Suprapubic skin (tissue), 4 donors: ENCODE measurements at regions not wholly inside any gene's neighbourhood (a gene's known extent, or its start where the extent isn't known, plus 50 kb on each side); places are given as distances from the start of the nearest gene placed in this dataset.

Source experiments
- DNase-seq, 2 donors: peaks; one replicate each; pipeline ENCODE4 v3.0.0-alpha.2; 2019; ENCODE audit warnings: low spot score in 2 of 2
- H3K27ac ChIP-seq: fragments of 200-600 bp; sonication (generic); one replicate; pipeline ENCODE4 v1.5.1; 2019
- H3K27me3 ChIP-seq: fragments of 200-600 bp; sonication (generic); one replicate; pipeline ENCODE4 v1.5.1; 2019
- H3K36me3 ChIP-seq: fragments of 200-600 bp; sonication (generic); one replicate; pipeline ENCODE4 v1.5.1; 2019
- H3K4me1 ChIP-seq: fragments of 200-600 bp; sonication (generic); one replicate; pipeline ENCODE4 v1.5.1; 2019
- H3K4me3 ChIP-seq: fragments of 200-600 bp; sonication (generic); one replicate; pipeline ENCODE4 v1.5.1; 2019; ENCODE audit warnings: mild to moderate bottlenecking
- H3K9me3 ChIP-seq: fragments of 200-600 bp; sonication (generic); one replicate; pipeline ENCODE4 v1.5.1; 2019
- EP300 ChIP-seq: sonication (generic); formaldehyde crosslinking; IDR thresholded peaks from one replicate; pipeline ENCODE4 v1.6.1; 2017; ENCODE audit warnings: antibody characterized with exemption
- POLR2A ChIP-seq, 2 donors: fragments of 450-650 bp; IDR thresholded peaks; one replicate each; pipeline ENCODE4 v1.6.1; 2017; ENCODE audit warnings: antibody characterized with exemption in 2 of 2, mild to moderate bottlenecking in 2 of 2, moderate library complexity in 2 of 2
- POLR2AphosphoS5 ChIP-seq, 3 donors: sonication (generic); formaldehyde crosslinking; IDR thresholded peaks; one replicate each; pipeline ENCODE4 v1.6.1; 2017; ENCODE audit warnings: antibody characterized with exemption in 3 of 3
- WGBS: methylation state at CpG from one replicate; pipeline ENCODE4 v1.1.5; 2018; 5-methylcytosine and 5-hydroxymethylcytosine counted together
- TF ChIP-seq, protein P1 (sequence below), 2 donors: fragments of 200-600 bp in 1 of 2; fragments of 450-650 bp in 1 of 2; sonication (generic) in 1 of 2; IDR thresholded peaks; one replicate each; pipeline ENCODE4 v1.5.1; 2016 to 2019; ENCODE audit warnings: antibody characterized with exemption in 2 of 2, mild to moderate bottlenecking in 1 of 2, moderate library complexity in 1 of 2

DNA sequence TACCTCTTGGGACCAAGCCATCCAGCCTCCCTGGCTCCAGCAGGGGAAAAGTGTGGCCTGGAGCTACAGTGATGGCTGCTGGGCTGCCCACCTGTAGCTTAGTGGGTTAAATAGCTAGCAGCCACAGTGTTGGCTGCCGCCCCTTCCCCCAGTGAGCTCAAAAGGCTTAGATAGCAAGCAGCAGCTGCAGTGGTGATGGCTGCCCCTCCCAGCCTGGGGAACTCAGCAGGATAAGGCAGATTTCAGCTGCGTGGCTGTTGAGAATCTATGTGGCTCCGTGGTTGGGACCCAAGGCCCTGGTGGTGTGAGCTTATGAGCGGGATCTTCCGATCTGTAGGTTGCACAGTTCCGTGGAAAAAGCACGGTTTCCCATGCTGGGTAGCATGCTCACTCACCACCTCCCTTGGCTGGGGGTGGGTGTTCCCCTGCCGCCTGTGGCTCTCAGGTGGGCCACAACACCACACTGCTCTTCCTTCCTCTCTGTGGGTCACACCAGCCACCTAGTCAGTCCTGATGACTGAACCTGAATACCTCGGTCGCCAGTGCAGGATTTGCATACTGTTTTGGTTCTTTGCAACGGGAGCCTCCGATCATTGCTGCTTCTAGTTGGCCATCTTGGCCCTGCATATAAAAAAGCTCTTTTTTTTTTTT lies 946.5 kb upstream of the FAM98A start:
- 89% methylated on average over 9 of the region's 12 CpGs for WGBS
- no peak overlapping the region for H3K4me3 ChIP-seq
- H3K4me1 ChIP-seq: no peaks in the 10 kb centered on the region
- H3K27me3 ChIP-seq: no peaks in the 10 kb centered on the region
- no peak overlapping the region for H3K27ac ChIP-seq
- H3K9me3 ChIP-seq: peaks cover 10% of the 10 kb centered on the region
- DNase-seq: no peak
- no peak for TF ChIP-seq POLR2A (IDR thresholded peaks at IDR 0.05)
- TF ChIP-seq, protein P1, sequence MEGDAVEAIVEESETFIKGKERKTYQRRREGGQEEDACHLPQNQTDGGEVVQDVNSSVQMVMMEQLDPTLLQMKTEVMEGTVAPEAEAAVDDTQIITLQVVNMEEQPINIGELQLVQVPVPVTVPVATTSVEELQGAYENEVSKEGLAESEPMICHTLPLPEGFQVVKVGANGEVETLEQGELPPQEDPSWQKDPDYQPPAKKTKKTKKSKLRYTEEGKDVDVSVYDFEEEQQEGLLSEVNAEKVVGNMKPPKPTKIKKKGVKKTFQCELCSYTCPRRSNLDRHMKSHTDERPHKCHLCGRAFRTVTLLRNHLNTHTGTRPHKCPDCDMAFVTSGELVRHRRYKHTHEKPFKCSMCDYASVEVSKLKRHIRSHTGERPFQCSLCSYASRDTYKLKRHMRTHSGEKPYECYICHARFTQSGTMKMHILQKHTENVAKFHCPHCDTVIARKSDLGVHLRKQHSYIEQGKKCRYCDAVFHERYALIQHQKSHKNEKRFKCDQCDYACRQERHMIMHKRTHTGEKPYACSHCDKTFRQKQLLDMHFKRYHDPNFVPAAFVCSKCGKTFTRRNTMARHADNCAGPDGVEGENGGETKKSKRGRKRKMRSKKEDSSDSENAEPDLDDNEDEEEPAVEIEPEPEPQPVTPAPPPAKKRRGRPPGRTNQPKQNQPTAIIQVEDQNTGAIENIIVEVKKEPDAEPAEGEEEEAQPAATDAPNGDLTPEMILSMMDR (IDR thresholded peaks at IDR 0.05): no peak
- TF ChIP-seq EP300: no peak
- TF ChIP-seq POLR2AphosphoS5 (IDR thresholded peaks at IDR 0.05): no peak
- H3K36me3 ChIP-seq: no peaks in the 10 kb centered on the region

DNA sequence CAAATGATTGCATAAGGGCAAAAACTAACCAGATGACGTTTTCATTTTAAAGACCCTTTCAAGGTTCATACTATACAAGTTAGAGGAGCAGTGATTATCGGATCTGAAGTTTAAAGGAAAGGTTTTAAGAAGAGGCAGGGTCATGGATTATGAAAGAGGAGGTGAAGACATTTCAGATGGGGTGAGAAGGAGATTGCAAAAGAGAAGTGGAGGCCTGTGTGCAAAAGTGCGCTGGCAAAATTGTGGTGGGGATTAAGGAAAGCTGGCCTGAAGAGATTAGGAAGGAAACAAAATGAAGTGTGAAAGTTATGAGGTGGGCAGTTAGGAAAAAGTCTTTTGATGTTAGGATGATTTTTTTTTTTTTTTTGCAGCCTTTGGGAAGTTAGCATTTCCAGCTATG lies 935.7 kb upstream of the FAM98A start:
- Histone ChIP-seq H3K9me3 (peaks cover under 1% of the 10 kb centered on the region), H3K27me3 (no peaks in the 10 kb centered on the region), H3K4me1 (no peaks in the 10 kb centered on the region), H3K4me3 (no peak overlapping the region), H3K27ac (no peak overlapping the region), H3K36me3 (no peaks in the 10 kb centered on the region)
- TF ChIP-seq, protein P1 (IDR thresholded peaks at IDR 0.05): no peak
- TF ChIP-seq EP300 (no peak), POLR2AphosphoS5 (IDR thresholded peaks at IDR 0.05) (no peak), POLR2A (IDR thresholded peaks at IDR 0.05) (no peak)
- 56% methylated on average over 3 of the region's 3 CpGs for WGBS
- DNase-seq: no peak

DNA sequence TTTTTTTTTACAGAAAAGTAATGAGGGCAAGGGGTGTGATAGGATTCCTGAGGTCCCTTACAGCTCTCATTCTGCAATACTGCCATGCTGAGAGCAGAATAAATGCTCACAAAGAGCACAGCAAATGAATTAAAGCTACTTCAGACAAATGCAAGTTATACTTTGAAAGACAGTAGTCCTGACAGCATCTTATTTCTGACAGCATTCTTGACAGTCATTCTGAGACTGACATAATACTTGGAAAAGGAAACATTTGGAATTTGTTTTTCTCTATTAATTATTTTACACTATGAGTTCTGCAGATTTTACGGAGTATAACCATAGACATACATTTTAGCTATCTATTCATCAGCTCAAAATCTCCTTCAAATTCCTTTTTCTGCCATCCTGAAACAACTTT lies 935.2 kb upstream of the FAM98A start:
- DNase-seq: no peak
- Histone ChIP-seq H3K27ac (no peak overlapping the region), H3K4me1 (no peaks in the 10 kb centered on the region), H3K36me3 (no peaks in the 10 kb centered on the region), H3K27me3 (no peaks in the 10 kb centered on the region), H3K4me3 (no peak overlapping the region), H3K9me3 (no peaks in the 10 kb centered on the region)
- TF ChIP-seq, protein P1 (IDR thresholded peaks at IDR 0.05): no peak
- TF ChIP-seq EP300: no peak
- no peak for TF ChIP-seq POLR2AphosphoS5 (IDR thresholded peaks at IDR 0.05)
- no peak for TF ChIP-seq POLR2A (IDR thresholded peaks at IDR 0.05)
- 81% methylated on average over 1 of the region's 1 CpG for WGBS

DNA sequence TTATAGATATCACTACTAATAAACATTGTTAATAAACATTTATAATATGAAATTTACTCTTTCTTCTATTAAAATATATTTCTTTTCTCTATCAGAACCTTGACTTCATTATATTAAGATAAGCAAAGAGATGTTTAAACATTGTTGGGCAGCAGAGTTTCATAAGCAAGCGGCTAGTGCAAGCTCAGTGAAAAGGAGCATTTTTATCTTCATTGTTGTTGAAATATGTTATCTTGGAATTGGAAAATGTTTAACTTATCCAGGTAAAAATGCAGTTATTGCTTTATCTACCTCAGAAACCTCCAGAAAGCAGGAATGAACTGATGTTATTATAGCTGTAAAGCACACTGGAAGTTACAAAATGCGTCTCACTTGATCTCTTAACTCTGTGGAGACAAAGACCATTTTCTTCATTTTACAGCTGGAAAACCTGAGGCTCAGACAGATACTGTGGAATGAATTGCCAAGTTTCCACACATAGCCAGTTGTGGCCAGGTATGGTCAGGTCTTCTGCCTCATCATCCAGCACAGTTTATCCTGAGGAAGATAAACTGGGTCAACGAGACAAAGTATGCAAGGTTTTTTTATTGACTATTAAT lies 934.6 kb upstream of the FAM98A start:
- Histone ChIP-seq H3K36me3 (no peaks in the 10 kb centered on the region), H3K4me1 (no peaks in the 10 kb centered on the region), H3K27me3 (no peaks in the 10 kb centered on the region), H3K27ac (no peak overlapping the region), H3K9me3 (no peaks in the 10 kb centered on the region), H3K4me3 (no peak overlapping the region)
- DNase-seq: no peak
- no peak for TF ChIP-seq POLR2A (IDR thresholded peaks at IDR 0.05)
- TF ChIP-seq, protein P1 (IDR thresholded peaks at IDR 0.05): no peak
- WGBS: 68% methylated on average over 3 of the region's 3 CpGs

DNA sequence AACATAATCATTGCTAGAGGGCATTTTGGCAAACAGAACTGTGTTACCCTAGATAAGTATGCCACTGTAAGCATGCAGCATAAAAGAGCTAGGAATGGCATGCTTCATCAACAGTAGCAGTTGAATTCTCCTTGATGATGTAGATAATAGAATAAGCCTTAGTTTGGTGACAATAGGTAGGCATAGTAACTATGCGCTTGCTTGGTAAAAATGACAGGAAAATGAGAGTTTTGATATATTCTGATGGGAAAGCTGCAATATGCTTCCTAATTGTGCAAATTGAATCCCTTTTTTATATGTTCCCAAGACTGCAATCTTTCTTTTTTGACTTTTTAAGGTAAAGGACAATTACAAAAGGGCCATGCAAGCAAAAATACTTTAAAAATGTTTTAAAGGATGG lies 930.9 kb upstream of the FAM98A start:
- Histone ChIP-seq H3K27me3 (no peaks in the 10 kb centered on the region), H3K36me3 (no peaks in the 10 kb centered on the region), H3K9me3 (no peaks in the 10 kb centered on the region), H3K4me3 (no peak overlapping the region), H3K4me1 (no peaks in the 10 kb centered on the region), H3K27ac (no peak overlapping the region)
- DNase-seq: no peak
- TF ChIP-seq POLR2AphosphoS5 (IDR thresholded peaks at IDR 0.05) (no peak), EP300 (no peak), POLR2A (IDR thresholded peaks at IDR 0.05) (no peak)
- TF ChIP-seq, protein P1 (IDR thresholded peaks at IDR 0.05): no peak
- 97% methylated on average over 1 of the region's 1 CpG for WGBS
